Type B pancreatic cell (in vitro differentiated cells): ENCODE measurements at regions not wholly inside any gene's neighbourhood (a gene's known extent, or its start where the extent isn't known, plus 50 kb on each side); places are given as distances from the start of the nearest gene placed in this dataset.
"Not testable (repeated sequence)": the region's sequence is repeated elsewhere in the genome, so short reads cannot be mapped to it uniquely, and the experiment has no call there.

Experiments
- DNase-seq: peaks from one replicate; pipeline ENCODE4 v3.0.0; 2021; ENCODE audit warnings: mixed read lengths; ENCODE audit not compliant: unreplicated experiment; ENCODE audit errors: extremely low spot score
- H3K27ac Mint-ChIP-seq: 2 replicates; pipeline ENCODE4 v1.8.0; 2021; ENCODE audit warnings: mild to moderate bottlenecking, mixed read lengths
- H3K27me3 Mint-ChIP-seq: 2 replicates; pipeline ENCODE4 v1.8.0; 2021; ENCODE audit warnings: mixed read lengths
- H3K36me3 Mint-ChIP-seq: 2 replicates; pipeline ENCODE4 v1.8.0; 2021; ENCODE audit warnings: mixed read lengths
- H3K4me1 Mint-ChIP-seq: one replicate; pipeline ENCODE4 v1.8.0; 2021; ENCODE audit warnings: mixed read lengths; ENCODE audit not compliant: unreplicated experiment
- H3K4me3 Mint-ChIP-seq: 2 replicates; pipeline ENCODE4 v1.8.0; 2021; ENCODE audit warnings: mild to moderate bottlenecking, mixed read lengths
- H3K9me3 Mint-ChIP-seq: 2 replicates; pipeline ENCODE4 v1.8.0; 2021; ENCODE audit warnings: mixed read lengths
- TF ChIP-seq, protein P1 (sequence below): fragments of 200-600 bp; sonication (generic); conservative IDR thresholded peaks from 2 replicates; pipeline ENCODE4 v1.5.0; 2021; ENCODE audit warnings: antibody characterized with exemption, mild to moderate bottlenecking

DNA sequence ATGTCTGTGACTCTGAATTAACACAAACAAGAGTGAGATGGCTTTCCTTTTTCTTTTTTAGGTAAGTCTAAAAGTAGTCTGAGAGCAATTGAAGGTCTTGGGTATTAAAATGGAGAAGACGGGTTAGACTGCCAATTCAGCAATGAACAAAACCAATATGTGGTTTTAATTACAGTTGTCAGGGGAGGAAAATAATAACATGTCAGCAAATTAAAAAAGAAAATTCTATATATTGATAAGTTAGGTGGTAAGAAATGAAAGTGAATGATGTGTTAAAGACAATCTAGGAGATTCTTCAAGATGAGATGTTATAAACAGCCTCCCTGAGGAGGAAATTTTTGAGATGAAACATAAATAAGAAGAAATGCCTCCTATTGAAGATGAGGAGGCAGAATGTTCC is 150.6 kb upstream of the HSF2 start:
- Mint-ChIP-seq H3K27me3 (no peaks in the 10 kb centered on the region), H3K4me1 (no peaks in the 10 kb centered on the region), H3K27ac (no peak overlapping the region), H3K9me3 (no peaks in the 10 kb centered on the region), H3K36me3 (no peaks in the 10 kb centered on the region), H3K4me3 (no peak overlapping the region)
- no peak for DNase-seq
- TF ChIP-seq, protein P1, sequence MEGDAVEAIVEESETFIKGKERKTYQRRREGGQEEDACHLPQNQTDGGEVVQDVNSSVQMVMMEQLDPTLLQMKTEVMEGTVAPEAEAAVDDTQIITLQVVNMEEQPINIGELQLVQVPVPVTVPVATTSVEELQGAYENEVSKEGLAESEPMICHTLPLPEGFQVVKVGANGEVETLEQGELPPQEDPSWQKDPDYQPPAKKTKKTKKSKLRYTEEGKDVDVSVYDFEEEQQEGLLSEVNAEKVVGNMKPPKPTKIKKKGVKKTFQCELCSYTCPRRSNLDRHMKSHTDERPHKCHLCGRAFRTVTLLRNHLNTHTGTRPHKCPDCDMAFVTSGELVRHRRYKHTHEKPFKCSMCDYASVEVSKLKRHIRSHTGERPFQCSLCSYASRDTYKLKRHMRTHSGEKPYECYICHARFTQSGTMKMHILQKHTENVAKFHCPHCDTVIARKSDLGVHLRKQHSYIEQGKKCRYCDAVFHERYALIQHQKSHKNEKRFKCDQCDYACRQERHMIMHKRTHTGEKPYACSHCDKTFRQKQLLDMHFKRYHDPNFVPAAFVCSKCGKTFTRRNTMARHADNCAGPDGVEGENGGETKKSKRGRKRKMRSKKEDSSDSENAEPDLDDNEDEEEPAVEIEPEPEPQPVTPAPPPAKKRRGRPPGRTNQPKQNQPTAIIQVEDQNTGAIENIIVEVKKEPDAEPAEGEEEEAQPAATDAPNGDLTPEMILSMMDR, result no peak

DNA sequence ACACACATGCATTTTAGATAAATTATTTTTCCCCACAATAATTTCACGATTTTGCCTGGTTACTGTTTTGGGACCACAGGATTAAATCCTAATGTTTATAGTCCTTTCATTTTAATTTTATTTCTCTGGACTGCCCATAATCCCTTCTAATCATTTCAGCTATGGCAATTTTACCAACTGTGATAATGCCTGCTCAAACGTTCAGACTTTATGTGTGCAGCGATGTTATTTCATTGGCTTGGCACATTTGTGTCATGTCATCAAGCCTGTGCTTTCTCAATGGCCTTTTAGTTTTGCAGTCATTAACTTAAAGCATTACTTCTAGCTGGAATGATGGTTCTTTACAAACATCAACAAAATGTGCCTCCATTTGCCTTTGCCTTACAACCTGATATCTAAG is 140.6 kb upstream of the HSF2 start:
- no peaks in the 10 kb centered on the region for H3K27me3 Mint-ChIP-seq
- no peaks in the 10 kb centered on the region for H3K9me3 Mint-ChIP-seq
- H3K36me3 Mint-ChIP-seq, result no peaks in the 10 kb centered on the region
- TF ChIP-seq, protein P1, result no peak
- no peak for DNase-seq
- H3K4me1 Mint-ChIP-seq, result no peaks in the 10 kb centered on the region
- H3K4me3 Mint-ChIP-seq, result no peak overlapping the region
- H3K27ac Mint-ChIP-seq, result no peak overlapping the region

DNA sequence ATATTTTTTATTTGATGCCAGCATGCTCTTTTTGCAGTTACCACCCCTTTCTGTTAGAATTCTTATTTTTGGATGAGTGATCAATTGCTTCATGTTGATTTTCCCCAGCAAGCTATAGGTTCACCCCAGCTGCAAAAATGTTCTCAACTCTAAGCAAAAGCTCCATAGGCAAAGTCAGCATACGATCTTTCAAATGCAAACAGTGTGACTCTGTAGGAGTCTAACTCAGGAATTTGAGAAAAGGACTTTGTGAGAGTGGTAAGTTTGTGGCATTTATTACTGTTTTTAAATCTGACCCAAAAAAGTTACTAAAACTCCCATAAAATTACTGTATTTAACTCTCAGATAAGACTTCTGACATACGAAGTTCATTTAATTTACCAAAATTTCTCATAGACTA is 134.9 kb upstream of the HSF2 start:
- peaks cover 4% of the 10 kb centered on the region for H3K9me3 Mint-ChIP-seq
- DNase-seq, result no peak

DNA sequence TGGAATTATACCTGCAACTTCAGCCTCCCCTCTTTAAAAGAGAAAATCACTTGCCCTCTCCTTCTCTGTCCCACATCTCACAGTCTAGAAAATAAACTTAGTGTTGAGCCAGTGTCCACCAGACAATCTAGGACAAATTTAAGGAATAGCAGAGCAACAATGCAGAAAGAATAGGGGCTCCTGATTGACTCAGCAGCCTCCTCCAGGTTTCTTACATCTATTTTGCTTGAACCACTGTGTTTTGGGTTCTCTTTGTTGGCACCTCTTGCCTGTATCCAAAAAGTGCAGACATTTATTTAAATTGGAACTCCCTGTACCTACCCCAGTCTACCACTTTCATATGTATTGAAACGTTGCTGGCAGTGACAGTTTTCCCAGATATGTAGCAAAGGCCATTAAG is 133.7 kb upstream of the HSF2 start:
- Mint-ChIP-seq H3K9me3 (peaks cover 4% of the 10 kb centered on the region), H3K4me1 (no peaks in the 10 kb centered on the region), H3K27me3 (no peaks in the 10 kb centered on the region), H3K4me3 (no peak overlapping the region), H3K27ac (no peak overlapping the region), H3K36me3 (no peaks in the 10 kb centered on the region)
- DNase-seq, result no peak
- TF ChIP-seq, protein P1, result no peak

More for the DNA sequence above, 134.9 kb upstream of the HSF2 start:
- TF ChIP-seq, protein P1, result no peak
- Mint-ChIP-seq H3K36me3 (no peaks in the 10 kb centered on the region), H3K27me3 (no peaks in the 10 kb centered on the region), H3K4me3 (no peak overlapping the region), H3K4me1 (no peaks in the 10 kb centered on the region), H3K27ac (no peak overlapping the region)

DNA sequence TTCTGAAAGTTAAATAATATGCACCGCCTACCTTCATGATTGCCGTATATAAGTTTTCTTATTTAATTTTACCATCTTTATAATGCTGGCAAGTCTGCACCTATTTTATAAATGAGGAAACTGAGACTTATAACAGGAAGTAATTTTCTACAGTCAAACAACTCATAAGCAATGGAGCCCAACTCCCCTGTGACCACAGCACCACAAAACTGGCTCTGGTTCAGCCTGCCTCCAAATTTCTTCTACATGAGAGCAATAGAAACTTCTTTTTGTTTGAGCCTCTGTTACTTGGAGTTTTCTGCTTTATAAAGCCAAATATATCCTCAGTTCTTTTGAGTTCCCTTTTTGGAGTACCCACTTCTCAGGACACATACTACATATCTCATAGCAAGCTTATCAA is 131.1 kb upstream of the HSF2 start:
- H3K36me3 Mint-ChIP-seq, result no peaks in the 10 kb centered on the region
- H3K27ac Mint-ChIP-seq, result no peak overlapping the region
- DNase-seq, result no peak
- peaks cover 8% of the 10 kb centered on the region for H3K9me3 Mint-ChIP-seq
- TF ChIP-seq, protein P1, result no peak
- H3K4me1 Mint-ChIP-seq, result no peaks in the 10 kb centered on the region
- no peak overlapping the region for H3K4me3 Mint-ChIP-seq
- no peaks in the 10 kb centered on the region for H3K27me3 Mint-ChIP-seq

DNA sequence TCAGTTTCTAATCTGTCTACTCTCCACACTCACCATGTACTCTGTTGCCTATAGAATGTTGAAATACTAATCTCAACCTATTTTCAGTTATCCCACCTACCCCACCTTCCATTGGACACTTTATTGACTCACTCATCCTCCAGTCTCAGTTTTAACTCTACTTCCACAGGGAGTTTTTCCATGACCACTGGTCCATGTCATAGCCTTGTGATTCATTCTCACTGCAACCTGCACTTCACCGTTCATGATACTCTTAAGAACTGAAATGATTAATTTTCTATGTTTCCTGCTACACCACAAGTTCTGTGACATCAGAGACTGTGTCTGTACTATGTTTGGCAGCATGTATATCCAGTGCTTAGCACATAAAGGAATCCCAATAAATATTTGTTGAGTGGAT is 122.8 kb upstream of the HSF2 start:
- peaks cover 4% of the 10 kb centered on the region for H3K27me3 Mint-ChIP-seq
- peaks cover 4% of the 10 kb centered on the region for H3K9me3 Mint-ChIP-seq
- no peaks in the 10 kb centered on the region for H3K4me1 Mint-ChIP-seq
- no peak for DNase-seq
- TF ChIP-seq, protein P1, result no peak
- H3K4me3 Mint-ChIP-seq, result no peak overlapping the region
- H3K27ac Mint-ChIP-seq, result no peak overlapping the region
- H3K36me3 Mint-ChIP-seq, result no peaks in the 10 kb centered on the region

DNA sequence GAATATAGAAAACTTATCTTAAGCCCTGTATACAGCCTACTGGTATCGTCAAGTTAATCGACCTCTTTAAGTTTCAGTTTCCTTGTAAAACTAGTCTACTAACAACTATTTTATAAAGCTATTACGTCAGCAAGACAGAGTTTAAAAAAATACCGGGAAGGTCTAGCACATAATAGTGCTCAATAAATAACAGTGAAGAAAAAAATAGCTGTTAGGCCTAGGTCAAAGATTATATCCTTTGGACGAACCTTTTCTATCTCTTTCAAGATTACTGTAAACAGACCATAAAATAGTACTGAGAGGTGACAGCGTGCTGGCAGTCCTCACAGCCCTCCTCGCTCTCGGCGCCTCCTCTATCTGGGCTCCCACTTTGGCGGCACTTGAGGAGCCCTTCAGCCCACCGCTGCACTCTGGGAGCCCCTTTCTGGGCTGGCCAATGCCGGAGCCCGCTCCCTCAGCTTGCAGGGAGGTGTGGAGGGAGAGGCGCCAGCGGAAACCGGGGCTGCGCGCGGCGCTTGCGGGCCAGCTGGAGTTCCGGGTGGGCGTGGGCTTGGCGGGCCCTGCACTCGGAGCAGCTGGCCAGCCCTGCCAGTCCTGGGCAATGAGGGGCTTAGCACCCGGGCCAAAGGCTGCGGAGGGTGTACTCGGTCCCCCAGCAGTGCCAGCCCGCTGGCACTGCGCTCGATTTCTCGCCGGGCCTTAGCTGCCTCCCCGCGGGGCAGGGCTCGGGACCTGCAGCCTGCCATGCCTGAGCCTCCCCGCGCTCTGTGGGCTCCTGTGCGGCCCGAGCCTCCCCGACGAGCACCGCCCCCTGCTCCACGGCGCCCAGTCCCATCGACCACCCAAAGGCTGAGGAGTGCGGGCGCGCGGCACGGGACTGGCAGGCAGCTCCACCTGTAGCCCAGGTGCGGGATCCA is 119.1 kb upstream of the HSF2 start:
- H3K27me3 Mint-ChIP-seq, H3K9me3 Mint-ChIP-seq, H3K4me3 Mint-ChIP-seq, DNase-seq, H3K4me1 Mint-ChIP-seq, H3K36me3 Mint-ChIP-seq, H3K27ac Mint-ChIP-seq: not testable (repeated sequence)
